DND-41 (cell line): ENCODE measurements at regions not wholly inside any gene's neighbourhood (a gene's known extent, or its start where the extent isn't known, plus 50 kb on each side); places are given as distances from the start of the nearest gene placed in this dataset.

Experiments
- ATAC-seq: fragments of 200-7000 bp; cut with Tn5 transposase; 3 replicates; pipeline ENCODE4 v1.9.1; 2021; ENCODE audit warnings: low read depth; ENCODE audit not compliant: insufficient read depth
- DNase-seq: peaks from one replicate; pipeline ENCODE4 v3.0.0-alpha.2; 2020
- H2AFZ ChIP-seq: 2 replicates; pipeline ENCODE4 v1.6.0; 2012; ENCODE audit warnings: low read depth, low read length
- H3K27ac ChIP-seq: 2 replicates; pipeline ENCODE4 v1.5.1; 2012; ENCODE audit warnings: low read length, inconsistent platforms
- H3K27me3 ChIP-seq: fragments of 200-600 bp; sonication (generic); 2 replicates; pipeline ENCODE4 v1.6.0; 2012; ENCODE audit warnings: low read length, mild to moderate bottlenecking, inconsistent platforms; ENCODE audit not compliant: insufficient read depth, poor library complexity
- H3K36me3 ChIP-seq: 2 replicates; pipeline ENCODE4 v1.5.1; 2012; ENCODE audit warnings: low read length, inconsistent platforms; ENCODE audit not compliant: insufficient read depth
- H3K4me1 ChIP-seq: 2 replicates; pipeline ENCODE4 v1.5.1; 2012; ENCODE audit warnings: mild to moderate bottlenecking, low read length; ENCODE audit not compliant: insufficient read depth
- H3K4me2 ChIP-seq: 2 replicates; pipeline ENCODE4 v1.6.0; 2012; ENCODE audit warnings: mild to moderate bottlenecking, moderate library complexity, low read length, inconsistent platforms; ENCODE audit not compliant: insufficient read depth
- H3K4me3 ChIP-seq, 2 experiments: fragments of 200-600 bp in 1 of 2; shearing (Covaris generic) in 1 of 2; 2 replicates each; pipeline ENCODE4 v1.5.1; 2012 to 2016; ENCODE audit warnings: inconsistent platforms in 2 of 2, low read length in 2 of 2, mild to moderate bottlenecking in 2 of 2, low read depth in 1 of 2, moderate library complexity in 1 of 2
- H3K79me2 ChIP-seq: 2 replicates; pipeline ENCODE4 v1.6.0; 2012; ENCODE audit warnings: low read length, inconsistent platforms; ENCODE audit not compliant: insufficient read depth
- H3K9ac ChIP-seq: 2 replicates; pipeline ENCODE4 v1.6.0; 2012; ENCODE audit warnings: low read depth, mild to moderate bottlenecking, inconsistent platforms, low read length, moderate library complexity
- H3K9me3 ChIP-seq: 2 replicates; pipeline ENCODE4 v1.5.1; 2012; ENCODE audit warnings: low read length, moderate library complexity, mild to moderate bottlenecking, inconsistent platforms; ENCODE audit not compliant: insufficient read depth, severe bottlenecking
- H4K20me1 ChIP-seq: 2 replicates; pipeline ENCODE4 v1.6.0; 2012; ENCODE audit warnings: low read length; ENCODE audit not compliant: insufficient read depth
- EZH2 ChIP-seq: IDR thresholded peaks from 3 replicates; pipeline ENCODE4 v1.6.1; 2012; ENCODE audit warnings: borderline replicate concordance, low read depth, mild to moderate bottlenecking, moderate library complexity, low read length, inconsistent platforms; ENCODE audit not compliant: severe bottlenecking
- TF ChIP-seq, protein P1 (sequence below): IDR thresholded peaks from 2 replicates; pipeline ENCODE4 v1.5.1; 2012; ENCODE audit warnings: borderline replicate concordance, low read length, moderate library complexity, mild to moderate bottlenecking; ENCODE audit not compliant: poor library complexity, severe bottlenecking; ENCODE audit errors: extremely low read depth

DNA sequence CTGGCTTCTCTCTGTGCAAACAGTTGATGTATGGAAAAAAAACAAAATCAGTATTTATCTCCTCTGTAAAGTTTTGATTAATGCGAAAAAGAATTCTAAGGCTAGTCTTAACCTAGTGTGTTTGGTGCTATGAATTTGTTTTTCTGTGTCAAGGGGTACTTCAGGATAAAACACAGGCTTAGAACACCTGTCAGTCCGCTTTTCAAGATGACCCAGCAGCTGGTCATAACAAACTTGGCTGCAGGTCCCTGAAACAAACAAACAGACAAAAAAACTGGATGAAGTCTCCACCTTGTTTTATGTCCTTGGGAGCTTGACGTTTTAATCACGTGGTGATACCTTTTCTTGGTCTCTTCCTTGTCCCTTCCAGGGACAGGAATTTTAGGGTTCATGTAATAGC, 689.3 kb downstream of the UQCRFS1 start:
- Histone ChIP-seq H3K79me2 (no peaks in the 10 kb centered on the region), H3K9me3 (peaks cover 9% of the 10 kb centered on the region), H3K27me3 (no peaks in the 10 kb centered on the region), H4K20me1 (no peaks in the 10 kb centered on the region), H3K4me1 (no peaks in the 10 kb centered on the region), H3K36me3 (no peaks in the 10 kb centered on the region), H3K9ac (no peak overlapping the region), H3K4me3 (no peak overlapping the region), H3K4me2 (no peak overlapping the region), H3K27ac (no peak overlapping the region), H2AFZ (no peak overlapping the region)
- no peak for TF ChIP-seq EZH2
- TF ChIP-seq, protein P1, sequence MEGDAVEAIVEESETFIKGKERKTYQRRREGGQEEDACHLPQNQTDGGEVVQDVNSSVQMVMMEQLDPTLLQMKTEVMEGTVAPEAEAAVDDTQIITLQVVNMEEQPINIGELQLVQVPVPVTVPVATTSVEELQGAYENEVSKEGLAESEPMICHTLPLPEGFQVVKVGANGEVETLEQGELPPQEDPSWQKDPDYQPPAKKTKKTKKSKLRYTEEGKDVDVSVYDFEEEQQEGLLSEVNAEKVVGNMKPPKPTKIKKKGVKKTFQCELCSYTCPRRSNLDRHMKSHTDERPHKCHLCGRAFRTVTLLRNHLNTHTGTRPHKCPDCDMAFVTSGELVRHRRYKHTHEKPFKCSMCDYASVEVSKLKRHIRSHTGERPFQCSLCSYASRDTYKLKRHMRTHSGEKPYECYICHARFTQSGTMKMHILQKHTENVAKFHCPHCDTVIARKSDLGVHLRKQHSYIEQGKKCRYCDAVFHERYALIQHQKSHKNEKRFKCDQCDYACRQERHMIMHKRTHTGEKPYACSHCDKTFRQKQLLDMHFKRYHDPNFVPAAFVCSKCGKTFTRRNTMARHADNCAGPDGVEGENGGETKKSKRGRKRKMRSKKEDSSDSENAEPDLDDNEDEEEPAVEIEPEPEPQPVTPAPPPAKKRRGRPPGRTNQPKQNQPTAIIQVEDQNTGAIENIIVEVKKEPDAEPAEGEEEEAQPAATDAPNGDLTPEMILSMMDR = no peak
- no peak for DNase-seq
- ATAC-seq = no peak

DNA sequence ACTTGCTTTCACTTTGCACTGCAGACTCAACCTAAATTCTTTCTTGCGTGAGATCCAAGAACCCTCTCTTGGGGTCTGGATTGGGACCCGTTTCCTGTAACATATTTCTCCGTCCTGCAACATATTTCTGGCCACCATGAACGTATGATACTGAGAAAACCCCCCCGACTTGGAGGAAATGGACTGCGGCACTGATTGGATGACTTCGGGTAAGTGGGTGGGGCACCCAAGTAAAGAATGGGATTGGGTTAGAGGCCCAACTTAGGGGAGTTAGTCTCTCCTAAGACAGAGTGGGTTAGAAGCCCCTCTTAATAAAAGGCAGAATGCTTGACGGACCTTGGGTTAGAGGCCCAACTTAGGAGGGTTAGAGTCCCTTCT, 690.4 kb downstream of the UQCRFS1 start:
- Histone ChIP-seq H3K36me3 (no peaks in the 10 kb centered on the region), H3K27me3 (no peaks in the 10 kb centered on the region), H3K27ac (no peak overlapping the region), H3K79me2 (no peaks in the 10 kb centered on the region), H4K20me1 (no peaks in the 10 kb centered on the region), H3K9ac (no peak overlapping the region), H2AFZ (no peak overlapping the region), H3K4me1 (no peaks in the 10 kb centered on the region), H3K4me3 (no peak overlapping the region), H3K4me2 (no peak overlapping the region), H3K9me3 (peaks cover 9% of the 10 kb centered on the region)
- no peak for DNase-seq
- TF ChIP-seq, protein P1 = no peak
- TF ChIP-seq EZH2 = no peak
- no peak for ATAC-seq

DNA sequence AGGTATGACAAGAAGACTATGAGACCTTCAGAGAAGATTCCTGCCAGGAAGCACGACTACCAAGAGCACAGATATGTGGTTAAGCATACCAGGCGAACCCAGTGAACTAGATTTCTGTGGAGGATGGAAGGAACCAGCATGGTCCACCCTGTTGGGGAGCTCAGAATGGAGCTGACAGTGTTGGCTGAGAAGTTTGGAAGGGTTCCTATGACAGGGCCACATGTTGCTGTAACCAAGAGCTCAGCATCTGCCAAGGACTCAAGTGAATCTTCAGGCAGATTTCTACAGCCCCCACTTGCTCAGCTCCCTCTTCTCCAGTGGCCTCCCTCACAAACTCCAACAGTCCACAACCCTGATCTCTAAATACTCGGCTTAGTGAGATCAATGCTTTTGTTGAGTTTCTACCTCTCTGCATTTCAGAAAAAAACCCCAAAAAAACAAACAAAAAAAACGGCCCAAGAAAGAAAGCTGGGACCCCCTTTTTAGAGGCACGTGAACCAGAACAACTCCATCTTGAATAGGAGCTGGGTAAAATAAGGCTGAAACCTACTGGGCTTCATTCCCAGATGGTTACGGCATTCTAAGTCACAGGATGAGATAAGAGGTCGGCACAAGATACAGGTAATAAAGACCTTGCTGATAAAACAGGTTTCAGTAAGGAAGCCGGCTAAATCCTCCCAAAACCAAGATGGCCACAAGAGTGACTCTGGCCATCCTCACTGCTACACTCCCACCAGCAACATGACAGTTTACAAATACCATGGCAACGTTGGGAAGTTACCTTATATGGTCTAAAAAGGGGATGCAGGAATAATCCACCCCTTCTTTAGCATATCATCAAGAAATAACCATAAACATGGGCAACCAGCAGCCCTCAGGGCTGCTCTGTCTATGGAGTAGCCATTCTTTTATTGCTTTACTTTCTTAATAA, 691.1 kb downstream of the UQCRFS1 start:
- H3K9me3 ChIP-seq = peaks cover 9% of the 10 kb centered on the region
- H3K4me2 ChIP-seq = no peak overlapping the region
- no peaks in the 10 kb centered on the region for H3K36me3 ChIP-seq
- H3K4me3 ChIP-seq = no peak overlapping the region
- H3K27ac ChIP-seq = no peak overlapping the region
- DNase-seq (no peak), ATAC-seq (no peak)
- H4K20me1 ChIP-seq = no peaks in the 10 kb centered on the region
- H3K9ac ChIP-seq = no peak overlapping the region
- H2AFZ ChIP-seq = no peak overlapping the region
- no peaks in the 10 kb centered on the region for H3K27me3 ChIP-seq
- no peaks in the 10 kb centered on the region for H3K79me2 ChIP-seq
- H3K4me1 ChIP-seq = no peaks in the 10 kb centered on the region
- TF ChIP-seq EZH2 = no peak
- TF ChIP-seq, protein P1 = no peak
